Hematopoietic multipotent progenitor cell treated with erythropoietin and hydrocortisone succinate and interleukin-3 and kit ligand, for 17 days (in vitro differentiated cells): ENCODE measurements at regions not wholly inside any gene's neighbourhood (a gene's known extent, or its start where the extent isn't known, plus 50 kb on each side); places are given as distances from the start of the nearest gene placed in this dataset.
"Not testable (repeated sequence)": the region's sequence is repeated elsewhere in the genome, so short reads cannot be mapped to it uniquely, and the experiment has no call there.

Experiments used
- DNase-seq: peaks from one replicate; pipeline ENCODE4 v3.0.0-alpha.2; 2015; ENCODE audit warnings: low spot score

DNA sequence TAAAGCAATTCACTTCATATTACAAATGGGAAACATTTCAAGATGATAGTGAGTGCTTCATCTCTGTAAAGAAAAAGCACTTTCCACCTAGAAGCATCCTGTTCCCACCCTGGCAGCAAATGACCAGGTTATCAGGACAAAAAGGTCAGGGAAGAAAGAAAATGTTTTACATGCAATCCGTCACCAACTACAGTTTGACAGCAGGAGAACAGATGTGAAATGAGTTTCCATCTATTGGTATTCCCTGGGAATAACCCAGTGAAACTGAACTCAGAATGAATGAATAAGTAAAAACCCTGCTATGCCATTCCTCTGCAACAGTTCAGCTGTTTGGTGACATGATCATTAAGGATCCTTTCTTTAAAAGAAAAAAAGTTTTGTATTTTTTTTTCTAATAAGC, 67.6 kb downstream of the HTR1A start:
- DNase-seq, result no peak

DNA sequence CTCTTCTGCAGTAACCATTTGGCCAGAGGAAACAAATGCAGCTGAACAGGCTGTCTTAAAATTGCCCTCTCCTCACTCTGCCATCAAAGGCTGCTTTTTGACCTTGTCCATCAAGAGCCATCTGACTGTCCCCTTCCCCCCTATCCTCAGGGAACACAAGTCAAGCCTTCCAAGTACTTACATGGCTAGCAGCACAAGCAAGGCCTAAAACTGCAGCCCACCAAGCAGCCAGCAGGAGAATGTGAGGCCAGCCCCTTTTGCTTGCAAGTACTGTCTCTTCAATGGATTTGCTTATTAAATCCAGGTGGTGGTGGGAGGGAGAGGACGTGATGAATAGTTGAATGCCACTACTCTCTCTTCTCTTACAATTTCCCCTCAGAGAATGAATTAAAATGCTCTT, 83.5 kb downstream of the HTR1A start:
- DNase-seq, result no peak

DNA sequence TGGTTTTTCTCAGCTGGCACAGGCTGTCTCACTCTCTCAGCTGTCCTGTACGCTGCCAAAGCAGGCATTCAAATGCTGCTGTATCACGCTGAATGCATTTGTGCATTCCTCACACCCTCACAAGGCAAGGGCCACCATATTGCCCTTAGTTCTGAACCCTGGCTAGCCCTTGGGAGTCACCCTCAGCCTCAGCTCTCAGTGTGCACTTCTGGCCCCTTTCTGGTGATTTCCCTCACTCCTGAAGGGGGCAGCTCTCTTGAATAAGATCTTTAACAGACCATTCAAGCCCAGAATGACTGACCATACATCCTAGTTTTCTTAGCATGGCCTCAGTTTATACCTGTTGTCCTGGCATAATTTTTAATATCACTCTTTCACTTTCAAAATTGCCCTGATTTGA, 84.3 kb downstream of the HTR1A start:
- no peak for DNase-seq

DNA sequence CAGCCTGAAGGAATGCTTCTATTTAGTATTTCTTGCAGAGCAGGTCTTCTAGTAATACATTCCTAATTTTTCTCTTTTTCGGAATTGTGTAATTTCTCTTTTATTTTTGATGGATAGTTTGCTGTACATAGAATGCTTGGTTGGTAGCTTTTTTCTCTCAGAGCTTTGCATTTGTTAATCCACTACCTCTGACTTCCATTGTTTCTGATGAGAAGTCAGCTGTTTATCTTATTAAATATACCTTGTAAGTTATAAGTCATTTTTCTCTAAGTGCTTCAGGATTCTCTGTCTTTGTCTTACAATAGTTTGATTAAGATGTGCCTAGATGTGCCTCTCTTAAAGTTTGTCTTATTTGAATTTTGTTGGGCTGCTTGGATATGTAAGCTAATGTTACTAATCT, 101.9 kb downstream of the HTR1A start:
- DNase-seq, result no peak

DNA sequence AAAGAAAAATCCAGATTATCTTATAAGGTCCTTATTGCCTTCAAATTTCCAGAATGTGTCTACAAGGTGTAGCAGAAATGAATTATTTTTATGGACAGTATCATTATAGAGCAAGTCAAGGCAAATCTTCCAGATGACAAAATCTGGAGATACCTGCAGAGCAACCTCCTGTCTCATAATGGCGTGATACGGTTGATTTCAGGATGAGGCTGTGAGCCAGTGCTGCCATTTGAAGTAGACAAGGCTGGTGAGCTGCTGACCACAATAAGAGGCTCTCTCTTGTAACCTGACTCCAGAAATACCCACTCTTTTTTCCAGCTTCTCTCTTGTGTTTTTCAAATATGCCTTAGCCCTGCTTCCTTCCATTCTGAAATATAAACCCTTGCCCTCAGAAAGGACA, 108.2 kb downstream of the HTR1A start:
- no peak for DNase-seq

DNA sequence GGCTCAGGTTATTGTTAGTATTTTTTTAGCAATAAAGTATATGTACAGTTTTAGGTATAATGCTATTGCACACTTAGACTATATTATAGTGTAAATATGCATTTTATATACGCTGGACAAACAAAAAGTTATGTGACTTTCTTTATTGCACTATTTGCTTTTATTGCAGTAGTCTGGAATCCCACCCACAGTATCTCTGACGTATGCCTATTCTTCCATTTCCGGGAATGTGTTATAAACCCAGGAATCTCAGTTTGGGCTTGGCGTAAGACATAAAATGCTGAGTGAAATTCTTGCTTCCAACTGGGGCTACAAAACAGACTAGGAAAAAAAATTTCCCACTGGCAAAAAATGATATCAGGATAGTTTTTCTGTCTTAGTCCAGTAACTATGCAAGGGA, 119.1 kb downstream of the HTR1A start:
- no peak for DNase-seq

DNA sequence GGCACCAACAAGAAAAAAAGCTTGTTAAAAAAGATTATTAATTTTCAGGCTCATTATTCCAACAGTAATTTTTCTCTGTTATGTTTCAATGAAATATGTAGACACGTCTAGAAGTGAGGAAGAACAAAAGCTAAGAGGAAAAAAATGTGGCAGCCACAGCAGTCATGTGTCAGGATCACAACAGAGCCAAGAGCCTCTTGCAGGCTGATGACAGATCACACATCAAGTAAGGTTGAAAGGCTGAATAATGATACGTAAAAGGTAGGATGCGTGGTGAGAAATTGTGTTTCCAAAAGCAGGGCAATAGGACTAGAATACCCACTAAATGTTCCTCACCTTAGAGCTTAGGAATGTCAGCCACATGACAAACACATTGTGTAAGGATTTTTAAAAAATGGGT, 124.8 kb downstream of the HTR1A start:
- no peak for DNase-seq

DNA sequence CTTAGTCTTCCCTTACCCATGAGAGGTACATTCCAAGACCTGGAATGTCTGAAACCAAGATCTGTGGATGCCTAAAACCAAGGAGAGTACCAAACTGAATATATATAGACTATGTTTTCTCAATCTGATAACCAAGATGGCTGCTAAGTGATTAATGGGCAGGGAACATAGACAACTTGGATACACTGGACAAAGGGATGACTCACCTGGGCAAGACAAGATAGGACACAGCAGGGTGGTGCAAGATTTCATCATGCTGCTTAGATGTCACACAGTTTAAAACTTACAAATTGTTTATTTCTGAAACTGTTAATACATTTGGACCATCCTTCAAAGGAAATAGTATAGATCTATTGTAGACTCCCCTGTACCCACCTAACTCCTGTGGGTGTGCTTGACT, 130.9 kb downstream of the HTR1A start:
- no peak for DNase-seq

DNA sequence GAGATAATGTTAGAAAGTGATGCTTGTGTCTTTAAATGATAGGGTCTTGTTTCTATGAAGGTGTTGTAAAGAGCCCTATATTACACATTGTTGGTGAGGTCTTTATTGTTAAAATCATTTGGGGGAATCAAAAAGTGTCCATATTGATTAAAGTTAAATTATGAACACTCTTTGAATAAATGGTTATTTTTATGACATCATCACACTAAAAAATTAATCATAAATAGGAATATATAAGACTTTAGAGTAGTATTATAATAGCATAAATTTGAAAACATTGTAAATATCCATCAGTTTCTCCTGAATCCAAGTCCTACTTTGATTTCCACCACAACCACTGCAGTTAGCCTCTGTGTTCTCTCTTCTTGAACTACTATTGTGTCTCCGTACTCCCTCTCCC, 136.3 kb downstream of the HTR1A start:
- DNase-seq, result no peak

DNA sequence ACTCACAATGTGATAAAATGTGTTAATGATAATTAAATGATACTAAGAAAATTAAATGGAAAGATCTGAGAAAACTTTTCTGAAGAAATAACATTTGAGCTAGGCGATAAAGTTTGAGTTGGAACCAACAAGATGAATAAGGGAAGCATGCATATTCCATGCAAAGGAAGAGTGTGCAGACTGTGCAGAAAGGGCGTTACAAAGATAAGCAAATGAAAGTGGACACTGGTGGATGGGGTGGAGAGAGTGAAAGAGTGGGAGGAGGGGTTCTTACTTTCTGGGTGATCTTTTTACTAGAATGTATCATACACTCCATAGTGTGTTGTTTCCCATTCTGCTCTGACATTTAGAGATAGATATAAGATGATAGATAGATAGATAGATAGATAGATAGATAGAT, 138.7 kb downstream of the HTR1A start:
- DNase-seq, result no peak

DNA sequence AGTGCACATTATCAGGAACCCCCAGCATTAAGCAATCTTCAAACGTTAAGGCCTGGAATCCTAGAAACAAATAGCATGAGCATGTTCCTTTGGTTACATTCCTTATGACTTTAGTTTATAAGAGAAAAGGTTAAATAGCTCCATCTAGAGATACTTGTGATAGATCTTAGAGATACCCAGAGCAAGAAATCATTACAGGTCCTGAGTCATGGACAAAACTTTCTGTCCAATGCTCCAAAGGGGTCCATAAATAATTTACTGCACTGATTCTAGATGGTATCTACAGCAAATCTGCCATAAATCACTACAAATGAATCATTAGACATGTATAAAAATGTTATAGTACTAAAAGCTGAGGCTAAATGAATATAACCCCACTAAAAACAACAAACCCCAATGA, 139.6 kb downstream of the HTR1A start:
- no peak for DNase-seq

DNA sequence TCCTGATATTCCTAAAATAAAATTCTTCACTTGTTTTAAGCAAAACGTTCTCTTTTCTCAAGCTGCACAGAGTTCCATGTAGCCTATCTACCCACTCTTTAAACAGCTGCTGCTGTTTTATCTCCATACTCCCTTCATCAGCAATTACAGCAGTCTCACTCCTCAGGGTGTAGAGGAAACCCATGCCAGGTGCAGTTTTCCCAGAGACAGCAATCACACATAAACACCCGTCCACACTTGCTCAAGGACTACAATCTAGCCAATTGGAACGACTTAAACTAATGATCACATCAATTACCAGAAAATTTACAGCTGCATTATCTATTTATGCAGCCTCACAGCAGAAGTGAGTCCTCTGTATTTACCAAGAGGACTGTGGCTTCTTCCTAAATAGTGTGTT, 141.7 kb downstream of the HTR1A start:
- DNase-seq, result no peak

DNA sequence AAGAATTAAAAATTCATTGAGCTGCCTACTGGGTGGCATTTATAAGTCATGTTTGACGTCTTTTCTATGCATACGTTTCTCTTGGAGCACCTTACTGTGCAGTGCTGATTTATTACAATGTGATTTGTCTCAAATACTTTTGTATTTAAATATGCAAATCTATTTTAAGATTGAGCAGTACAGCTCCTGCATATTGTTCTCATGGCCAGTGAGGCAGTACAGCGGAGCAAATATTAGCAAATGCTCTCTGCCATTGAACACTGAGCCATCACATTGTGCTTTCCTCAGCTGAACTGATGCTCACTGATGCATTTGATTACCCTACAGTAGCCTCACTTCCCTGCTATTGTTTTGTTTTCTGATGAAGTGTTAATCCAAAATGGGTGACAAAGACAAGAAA, 149.6 kb downstream of the HTR1A start:
- DNase-seq, result no peak

DNA sequence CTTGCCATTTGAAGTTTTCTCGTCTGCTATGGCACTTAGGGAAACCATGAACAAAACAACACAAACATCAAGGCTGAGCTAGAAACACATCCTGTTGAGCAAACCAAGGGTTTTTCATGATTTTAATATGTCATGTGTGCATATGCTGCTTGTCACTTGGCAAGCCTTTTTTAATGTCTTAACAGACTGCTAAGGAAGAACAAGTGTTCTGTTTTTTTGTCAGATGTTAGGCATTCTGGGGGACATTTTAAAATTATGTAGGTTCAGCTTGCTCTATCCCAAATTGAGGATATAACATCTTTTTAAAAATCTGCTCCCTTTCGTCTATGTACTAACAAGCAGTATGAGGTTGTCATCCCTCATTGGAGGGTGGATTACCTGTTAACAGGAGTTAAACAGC, 150.3 kb downstream of the HTR1A start:
- no peak for DNase-seq

DNA sequence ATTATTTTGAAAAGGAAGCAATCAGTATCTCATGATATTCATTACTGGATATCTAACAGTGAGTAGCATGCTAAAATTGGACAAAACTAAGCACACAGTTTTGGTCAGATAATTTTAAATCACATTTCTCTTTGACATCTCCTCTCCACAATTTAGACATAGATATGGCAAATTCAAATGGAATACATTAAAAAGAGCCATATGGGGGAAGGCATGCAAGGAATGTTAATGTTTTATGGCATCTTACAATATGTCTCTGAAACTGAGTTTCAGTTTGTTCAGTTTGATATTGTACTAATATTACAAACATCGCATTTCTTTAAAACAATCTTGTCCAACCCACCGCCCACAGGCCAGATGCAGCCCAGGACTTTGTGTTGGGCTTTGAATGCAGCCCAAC, 151.0 kb downstream of the HTR1A start:
- no peak for DNase-seq

DNA sequence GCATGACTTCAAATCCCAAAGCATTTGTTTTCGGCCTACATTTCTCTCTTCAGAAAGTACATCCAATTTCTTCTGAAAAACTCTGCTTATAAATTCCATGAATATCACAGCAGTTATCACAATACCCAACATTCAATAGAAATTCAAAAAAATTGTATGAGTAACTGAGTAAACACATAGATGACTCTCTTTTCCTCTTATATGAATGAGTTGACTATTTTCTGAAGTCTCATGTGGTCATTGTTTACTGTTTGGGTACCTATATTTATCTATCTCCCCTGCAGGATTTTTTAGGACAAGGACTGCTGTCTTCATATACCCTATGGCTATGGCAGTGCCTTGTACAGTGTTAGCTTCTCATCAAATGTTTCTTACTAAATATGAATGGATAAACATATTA, 157.1 kb downstream of the HTR1A start:
- DNase-seq, result no peak

DNA sequence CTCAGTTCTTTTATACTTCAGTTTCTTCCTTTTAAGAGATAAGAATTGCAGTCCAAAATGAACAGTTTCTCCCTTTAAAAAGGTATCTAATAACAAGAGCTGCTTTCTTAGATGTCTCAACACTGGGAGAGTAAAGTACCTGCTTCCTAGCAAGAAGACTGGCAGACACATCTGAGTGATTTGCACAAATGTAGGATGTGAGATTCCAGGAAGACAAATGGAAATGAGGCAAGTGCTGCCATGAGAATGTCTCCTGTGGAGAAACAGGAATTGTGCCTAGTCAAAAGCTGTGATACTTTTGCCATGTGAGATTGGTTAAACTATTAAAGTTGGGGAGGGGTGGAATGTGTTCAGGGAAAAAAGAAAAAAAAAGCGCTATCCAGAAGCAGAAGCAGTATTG, 159.1 kb downstream of the HTR1A start:
- no peak for DNase-seq

DNA sequence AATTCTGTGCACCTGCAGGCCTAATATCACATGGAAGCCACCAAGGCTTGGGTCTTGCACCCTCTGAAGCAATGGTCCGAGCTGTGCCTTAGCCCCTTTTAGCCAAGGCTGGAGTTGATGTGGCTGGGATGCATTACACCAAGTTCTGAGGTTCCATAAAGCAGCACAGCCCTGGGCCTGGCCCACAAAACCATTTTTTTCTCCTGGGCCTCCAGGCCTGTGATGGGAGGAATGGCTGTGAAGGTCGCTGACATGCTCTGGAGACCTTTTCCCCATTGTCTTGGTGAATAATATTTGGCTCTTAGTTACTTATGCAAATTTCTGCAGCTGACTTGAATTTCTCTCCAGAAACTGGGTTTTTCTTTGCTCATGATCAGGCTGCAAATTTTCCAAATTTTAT, 167.3 kb downstream of the HTR1A start:
- DNase-seq, result no peak

DNA sequence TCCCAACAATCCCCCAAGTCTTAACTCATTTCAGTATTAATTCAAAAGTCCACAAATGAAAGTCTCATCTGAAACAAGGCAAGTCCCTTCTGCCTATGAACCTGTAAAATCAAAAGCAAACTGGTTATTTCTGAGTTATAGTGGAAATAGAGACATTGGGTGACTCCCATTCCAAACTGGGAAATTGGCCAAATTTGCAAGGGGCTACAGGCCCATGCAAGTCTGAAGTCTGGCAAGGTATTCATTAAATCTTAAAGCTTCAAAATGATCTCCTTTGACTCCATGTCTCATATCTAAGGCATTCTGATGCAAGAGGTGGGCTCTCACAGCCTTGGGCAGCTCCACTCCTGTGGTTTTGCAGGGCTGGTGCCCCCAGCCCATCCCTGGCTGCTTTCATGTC, 167.9 kb downstream of the HTR1A start:
- DNase-seq, result no peak

DNA sequence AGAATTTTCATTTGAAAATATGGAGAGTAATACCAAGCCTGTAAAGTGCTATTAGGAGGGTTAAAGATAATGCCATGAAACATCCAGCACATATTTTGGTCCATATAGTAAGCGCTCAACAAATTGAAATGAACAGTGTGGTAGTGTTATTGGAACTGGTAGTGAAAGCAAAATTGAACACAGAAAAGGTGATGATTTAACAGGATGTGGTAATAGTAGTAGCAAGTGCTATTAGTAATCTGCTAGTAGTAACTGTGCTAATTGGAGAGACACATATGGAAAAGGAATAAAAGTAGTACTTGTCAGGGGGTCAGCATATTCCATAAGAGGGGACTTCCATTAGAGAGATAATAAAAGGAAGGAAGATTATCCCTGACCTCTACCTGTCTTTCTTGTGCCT, 187.3 kb downstream of the HTR1A start:
- no peak for DNase-seq

DNA sequence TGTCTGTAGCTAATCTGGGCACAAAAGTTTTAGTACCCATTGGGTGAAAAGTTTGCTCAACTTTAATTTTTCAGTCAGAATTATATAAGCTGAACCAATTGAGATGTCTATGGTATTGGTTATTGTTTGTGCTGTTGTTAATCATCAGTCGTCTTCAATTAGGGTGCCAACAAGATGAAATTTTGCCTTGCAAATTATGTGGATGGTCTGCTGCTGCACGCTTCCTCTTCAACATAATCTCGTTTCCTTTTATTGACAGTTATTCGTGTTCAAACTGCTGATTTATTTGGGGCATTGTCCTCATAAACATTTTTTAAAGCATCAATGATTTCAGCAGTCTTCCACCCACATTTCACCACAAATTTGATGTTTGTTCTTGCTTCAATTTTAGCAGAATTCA, 194.0 kb downstream of the HTR1A start:
- DNase-seq, result no peak

DNA sequence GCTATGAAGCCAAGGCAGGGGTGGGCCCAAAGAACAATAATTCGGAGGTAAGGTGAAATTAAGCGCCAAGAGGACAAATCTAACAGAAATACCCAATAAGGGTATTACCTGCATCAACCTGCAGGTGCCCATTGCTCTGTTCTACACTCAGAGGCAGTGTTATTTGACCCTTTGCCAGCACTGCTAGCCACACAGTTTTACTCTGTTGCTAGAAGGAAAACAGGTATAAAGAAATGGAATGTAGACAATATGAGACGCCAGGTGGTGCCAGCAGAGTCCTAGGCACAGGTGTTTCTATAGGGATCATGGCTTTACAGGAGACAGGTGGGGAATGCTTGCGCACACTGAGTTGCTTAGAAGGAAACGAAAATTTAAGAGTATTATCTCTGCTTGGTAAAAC, 201.3 kb downstream of the HTR1A start:
- no peak for DNase-seq

DNA sequence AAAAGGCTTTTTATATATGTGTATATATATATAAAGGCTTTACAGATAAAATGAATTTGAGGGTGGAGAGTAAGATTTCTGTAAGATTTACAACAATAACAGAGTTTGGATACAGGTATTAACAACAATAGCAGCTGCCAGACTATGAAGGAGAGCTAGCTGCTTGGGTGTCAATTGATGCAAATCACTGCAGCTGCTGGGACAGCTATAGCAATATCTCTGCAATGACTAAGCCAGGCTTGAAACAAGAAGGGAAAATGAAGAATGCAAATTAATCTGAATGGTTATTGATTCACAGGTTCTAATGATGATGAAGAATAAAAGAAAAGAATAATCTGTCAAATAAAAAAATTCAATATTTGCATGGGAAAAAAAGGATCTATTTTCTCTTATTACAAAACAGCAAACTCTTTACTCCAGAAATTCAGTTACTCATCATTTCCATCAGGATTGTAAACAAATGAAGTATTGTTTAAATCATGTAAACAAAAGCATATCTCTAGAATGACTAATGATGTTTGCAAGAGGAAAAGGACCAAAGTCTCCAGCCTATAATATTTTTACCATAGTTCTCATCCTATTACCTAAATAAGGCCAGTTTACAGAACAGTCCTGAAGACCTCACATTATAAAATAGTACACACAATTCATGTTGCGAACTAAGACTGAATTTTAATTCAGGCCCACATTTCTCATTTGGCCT, 219.0 kb downstream of the HTR1A start:
- no peak for DNase-seq

DNA sequence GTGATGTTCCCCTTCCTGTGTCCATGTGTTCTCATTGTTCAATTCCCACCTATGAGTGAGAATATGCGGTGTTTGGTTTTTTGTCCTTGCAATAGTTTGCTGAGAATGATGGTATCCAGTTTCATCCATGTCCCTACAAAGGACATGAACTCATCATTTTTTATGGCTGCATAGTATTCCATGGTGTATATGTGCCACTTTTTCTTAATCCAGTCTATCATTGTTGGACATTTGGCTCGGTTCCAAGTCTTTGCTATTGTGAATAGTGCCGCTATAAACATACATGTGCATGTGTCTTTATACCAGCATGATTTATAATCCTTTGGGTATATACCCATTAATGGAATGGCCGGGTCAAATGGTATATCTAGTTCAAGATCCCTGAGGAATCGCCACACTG, 229.4 kb downstream of the HTR1A start:
- not testable (repeated sequence) for DNase-seq

DNA sequence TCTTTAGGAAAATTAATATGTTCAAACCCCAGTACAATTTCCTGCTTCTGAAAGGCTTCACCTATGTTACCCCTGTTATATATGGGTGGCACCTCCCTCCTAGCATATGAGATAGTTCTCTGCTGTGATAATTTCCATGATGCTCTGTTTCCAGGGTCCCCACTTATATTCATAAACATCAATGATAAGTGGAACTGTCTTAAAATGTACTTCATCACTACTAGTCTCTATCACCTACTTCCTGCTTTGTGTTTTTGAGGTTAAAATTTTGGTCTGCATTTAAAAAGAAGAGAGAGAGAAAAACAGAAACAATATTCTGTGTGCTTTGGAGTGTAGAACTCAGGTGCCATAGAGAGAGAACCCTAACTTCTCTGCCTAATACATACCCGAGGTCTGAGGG, 234.7 kb downstream of the HTR1A start:
- DNase-seq, result no peak
